ENCODE measurements at regions not wholly inside any gene's neighbourhood (a gene's known extent, or its start where the extent isn't known, plus 50 kb on each side); places are given as distances from the start of the nearest gene placed in this dataset.

DNA sequence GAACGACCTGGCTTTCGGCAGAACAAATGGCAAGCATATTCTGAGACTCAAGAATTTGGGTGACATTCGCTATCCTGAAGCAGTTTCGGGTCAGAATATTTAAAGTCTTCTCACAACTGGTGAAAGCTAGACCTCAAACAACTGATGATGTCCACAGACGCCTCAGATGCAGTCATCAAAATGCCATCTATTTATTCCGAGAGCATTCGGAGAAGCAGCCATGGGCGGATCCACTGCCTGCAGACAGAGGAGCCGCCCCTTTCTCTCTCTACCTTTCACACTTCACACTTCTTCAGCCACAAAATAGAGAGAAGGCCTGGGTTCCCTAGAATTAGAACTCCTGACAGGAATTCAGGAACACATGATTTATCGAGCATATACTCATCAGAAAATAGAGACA, 65.8 kb upstream of the CREB1 start:
- Histone ChIP-seq H2AFZ (ENCODE audit: low read depth, low read length) (no peak overlapping the region), H3K27ac (ENCODE audit: low read length) (no peak overlapping the region)

DNA sequence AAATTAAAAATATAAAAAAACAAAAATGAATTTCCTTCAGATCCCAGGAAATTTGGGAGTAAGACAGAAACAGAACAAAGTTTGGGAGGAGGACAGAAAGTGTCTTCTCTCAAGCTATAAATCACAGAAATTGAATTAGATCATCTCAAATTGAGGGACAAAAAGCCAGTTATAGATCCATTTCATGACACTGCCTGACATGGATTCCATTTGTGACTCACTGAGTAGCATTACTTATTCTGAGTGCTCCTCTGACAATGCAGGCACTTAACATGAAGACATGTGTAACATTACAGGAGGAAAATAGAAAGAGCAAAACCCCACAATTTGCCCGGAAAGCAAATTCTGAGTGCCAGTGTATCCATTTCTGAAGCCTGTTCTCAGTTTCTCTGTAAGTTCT, 63.9 kb upstream of the CREB1 start:
- TF ChIP-seq, protein P1, sequence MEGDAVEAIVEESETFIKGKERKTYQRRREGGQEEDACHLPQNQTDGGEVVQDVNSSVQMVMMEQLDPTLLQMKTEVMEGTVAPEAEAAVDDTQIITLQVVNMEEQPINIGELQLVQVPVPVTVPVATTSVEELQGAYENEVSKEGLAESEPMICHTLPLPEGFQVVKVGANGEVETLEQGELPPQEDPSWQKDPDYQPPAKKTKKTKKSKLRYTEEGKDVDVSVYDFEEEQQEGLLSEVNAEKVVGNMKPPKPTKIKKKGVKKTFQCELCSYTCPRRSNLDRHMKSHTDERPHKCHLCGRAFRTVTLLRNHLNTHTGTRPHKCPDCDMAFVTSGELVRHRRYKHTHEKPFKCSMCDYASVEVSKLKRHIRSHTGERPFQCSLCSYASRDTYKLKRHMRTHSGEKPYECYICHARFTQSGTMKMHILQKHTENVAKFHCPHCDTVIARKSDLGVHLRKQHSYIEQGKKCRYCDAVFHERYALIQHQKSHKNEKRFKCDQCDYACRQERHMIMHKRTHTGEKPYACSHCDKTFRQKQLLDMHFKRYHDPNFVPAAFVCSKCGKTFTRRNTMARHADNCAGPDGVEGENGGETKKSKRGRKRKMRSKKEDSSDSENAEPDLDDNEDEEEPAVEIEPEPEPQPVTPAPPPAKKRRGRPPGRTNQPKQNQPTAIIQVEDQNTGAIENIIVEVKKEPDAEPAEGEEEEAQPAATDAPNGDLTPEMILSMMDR (IDR thresholded peaks at IDR 0.05; ENCODE audit: low read depth, low read length): no peak
- no peak for TF ChIP-seq EZH2phosphoT487 (IDR thresholded peaks at IDR 0.05; ENCODE audit: low read depth)
- Histone ChIP-seq H3K4me1 (ENCODE audit: low read length) (no peaks in the 10 kb centered on the region), H4K20me1 (ENCODE audit: insufficient read depth, low read length) (no peaks in the 10 kb centered on the region), H2AFZ (ENCODE audit: low read depth, low read length) (no peak overlapping the region), H3K4me3 (ENCODE audit: low read length) (no peak overlapping the region), H3K9me3 (ENCODE audit: insufficient read depth, low read length) (no peaks in the 10 kb centered on the region), H3K4me2 (ENCODE audit: low read length) (no peak overlapping the region), H3K9ac (ENCODE audit: low read length) (no peak overlapping the region), H3K27me3 (ENCODE audit: low read depth, low read length) (no peaks in the 10 kb centered on the region), H3K36me3 (replicated peaks; ENCODE audit: low read depth, low read length) (no peaks in the 10 kb centered on the region), H3K27ac (ENCODE audit: low read length) (no peak overlapping the region), H3K79me2 (ENCODE audit: low read length) (no peaks in the 10 kb centered on the region)

More for the DNA sequence above, 65.8 kb upstream of the CREB1 start:
- Histone ChIP-seq H3K79me2 (ENCODE audit: low read length) (no peaks in the 10 kb centered on the region), H3K4me2 (ENCODE audit: low read length) (no peak overlapping the region), H3K9me3 (ENCODE audit: insufficient read depth, low read length) (no peaks in the 10 kb centered on the region), H3K4me3 (ENCODE audit: low read length) (no peak overlapping the region), H4K20me1 (ENCODE audit: insufficient read depth, low read length) (no peaks in the 10 kb centered on the region), H3K9ac (ENCODE audit: low read length) (no peak overlapping the region), H3K36me3 (replicated peaks; ENCODE audit: low read depth, low read length) (no peaks in the 10 kb centered on the region), H3K27me3 (ENCODE audit: low read depth, low read length) (no peaks in the 10 kb centered on the region), H3K4me1 (ENCODE audit: low read length) (peaks cover 12% of the 10 kb centered on the region)
- TF ChIP-seq, protein P1 (IDR thresholded peaks at IDR 0.05; ENCODE audit: low read depth, low read length): no peak
- no peak for TF ChIP-seq EZH2phosphoT487 (IDR thresholded peaks at IDR 0.05; ENCODE audit: low read depth)

DNA sequence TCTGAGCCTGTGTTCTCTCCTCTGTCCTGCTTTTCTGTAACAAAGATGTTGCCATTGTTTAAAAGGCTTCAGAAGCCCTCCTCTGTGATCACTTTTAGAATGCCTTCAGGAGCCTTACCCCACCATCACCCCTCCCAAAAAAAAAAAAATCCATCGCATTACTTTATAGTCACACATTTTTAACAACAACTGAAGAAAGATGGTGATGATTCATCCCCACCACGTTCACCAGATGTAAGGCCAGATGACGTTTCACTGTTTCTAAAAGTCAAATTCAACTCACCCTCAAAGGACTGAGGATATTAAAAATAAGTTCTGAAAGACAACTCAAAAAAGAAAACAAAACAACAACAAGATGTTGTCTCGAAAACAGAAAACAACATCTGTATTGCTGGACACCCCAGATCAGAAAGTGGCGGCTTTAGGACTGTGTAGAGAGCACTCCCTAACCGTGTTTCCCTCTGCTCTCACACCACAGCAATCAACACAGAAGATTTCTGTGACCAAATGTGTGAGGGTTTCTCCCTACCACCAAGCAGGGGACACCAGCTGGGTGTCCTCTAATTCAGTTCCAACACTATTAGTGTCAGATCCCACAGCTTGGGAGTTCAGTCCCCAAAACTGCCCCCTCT, 61.9 kb upstream of the CREB1 start:
- Histone ChIP-seq H3K27me3 (ENCODE audit: low read depth, low read length) (0 out of 2 replicates have a peak, but pooled peaks cover 4% of the 10 kb centered on the region), H3K27ac (ENCODE audit: low read length) (no peak overlapping the region), H2AFZ (ENCODE audit: low read depth, low read length) (no peak overlapping the region), H3K4me1 (ENCODE audit: low read length) (no peaks in the 10 kb centered on the region), H3K79me2 (ENCODE audit: low read length) (no peaks in the 10 kb centered on the region), H3K36me3 (replicated peaks; ENCODE audit: low read depth, low read length) (no peaks in the 10 kb centered on the region), H3K9ac (ENCODE audit: low read length) (no peak overlapping the region), H3K4me2 (ENCODE audit: low read length) (no peak overlapping the region), H3K4me3 (ENCODE audit: low read length) (no peak overlapping the region), H4K20me1 (ENCODE audit: insufficient read depth, low read length) (no peaks in the 10 kb centered on the region), H3K9me3 (ENCODE audit: insufficient read depth, low read length) (no peaks in the 10 kb centered on the region)
- no peak for TF ChIP-seq EZH2phosphoT487 (IDR thresholded peaks at IDR 0.05; ENCODE audit: low read depth)
- TF ChIP-seq, protein P1 (IDR thresholded peaks at IDR 0.05; ENCODE audit: low read depth, low read length): no peak

DNA sequence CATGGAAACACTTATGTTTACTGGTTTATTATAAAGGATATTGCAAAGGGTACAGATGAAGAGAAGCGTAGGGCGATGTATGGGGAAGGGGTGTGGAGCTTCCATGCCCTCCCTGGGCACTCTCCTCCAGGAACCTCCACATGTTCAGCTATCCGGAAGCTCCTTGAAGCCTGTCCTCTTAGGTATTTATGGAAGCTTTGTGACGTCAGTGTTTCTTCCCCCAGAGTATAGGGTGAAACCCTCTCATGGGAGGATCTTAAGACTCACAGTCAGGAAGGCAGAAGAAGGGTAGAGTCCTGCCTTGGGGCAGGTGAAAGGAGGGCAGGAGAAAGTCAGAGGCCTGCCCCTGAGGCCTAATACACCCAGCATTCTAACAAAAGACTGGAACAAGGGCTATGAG, 61.3 kb upstream of the CREB1 start:
- H3K4me1 ChIP-seq (ENCODE audit: low read length): no peaks in the 10 kb centered on the region
- H4K20me1 ChIP-seq (ENCODE audit: insufficient read depth, low read length): no peaks in the 10 kb centered on the region
- H3K79me2 ChIP-seq (ENCODE audit: low read length): no peaks in the 10 kb centered on the region
- no peak overlapping the region for H3K4me3 ChIP-seq (ENCODE audit: low read length)
- TF ChIP-seq, protein P1 (IDR thresholded peaks at IDR 0.05; ENCODE audit: low read depth, low read length): no peak
- TF ChIP-seq EZH2phosphoT487 (IDR thresholded peaks at IDR 0.05; ENCODE audit: low read depth): no peak
- 0 out of 2 replicates have a peak, but pooled peaks cover 6% of the 10 kb centered on the region for H3K27me3 ChIP-seq (ENCODE audit: low read depth, low read length)
- H3K27ac ChIP-seq (ENCODE audit: low read length): no peak overlapping the region
- no peaks in the 10 kb centered on the region for H3K9me3 ChIP-seq (ENCODE audit: insufficient read depth, low read length)
- H3K9ac ChIP-seq (ENCODE audit: low read length): no peak overlapping the region
- H3K36me3 ChIP-seq (replicated peaks; ENCODE audit: low read depth, low read length): no peaks in the 10 kb centered on the region
- no peak overlapping the region for H2AFZ ChIP-seq (ENCODE audit: low read depth, low read length)
- no peak overlapping the region for H3K4me2 ChIP-seq (ENCODE audit: low read length)

All from OCI-LY3 (cell line).